Right renal pelvis (tissue), 4 donors: ENCODE measurements at regions not wholly inside any gene's neighbourhood (a gene's known extent, or its start where the extent isn't known, plus 50 kb on each side); places are given as distances from the start of the nearest gene placed in this dataset.
"Not testable (repeated sequence)": the region's sequence is repeated elsewhere in the genome, so short reads cannot be mapped to it uniquely, and the experiment has no call there.

Experiments used
- DNase-seq, 4 donors: peaks; one replicate each; pipeline ENCODE4 v3.0.0-alpha.2; 2013; ENCODE audit warnings: low read depth in 4 of 4, low spot score in 3 of 4, missing footprints in 1 of 4

DNA sequence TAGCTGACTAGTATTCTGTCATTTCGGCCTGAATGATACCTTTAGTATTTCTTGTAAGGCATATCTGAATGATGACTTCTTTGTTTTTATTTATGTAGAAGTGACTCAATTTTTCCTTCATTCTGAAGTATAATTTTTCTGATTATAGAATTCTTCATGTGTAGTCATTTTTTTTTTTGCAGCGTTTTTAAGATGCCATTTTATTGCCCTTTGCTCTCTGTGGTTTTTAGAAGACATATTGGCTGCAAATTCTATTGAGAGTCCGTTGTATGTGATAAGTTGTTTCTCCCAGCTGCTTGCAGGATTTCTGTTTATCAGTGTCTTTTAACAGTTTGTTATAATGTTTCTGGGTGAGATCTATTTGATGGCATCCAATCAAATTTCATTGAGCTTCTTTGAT is 1224.8 kb downstream of the JRKL start:
- DNase-seq = no peak

DNA sequence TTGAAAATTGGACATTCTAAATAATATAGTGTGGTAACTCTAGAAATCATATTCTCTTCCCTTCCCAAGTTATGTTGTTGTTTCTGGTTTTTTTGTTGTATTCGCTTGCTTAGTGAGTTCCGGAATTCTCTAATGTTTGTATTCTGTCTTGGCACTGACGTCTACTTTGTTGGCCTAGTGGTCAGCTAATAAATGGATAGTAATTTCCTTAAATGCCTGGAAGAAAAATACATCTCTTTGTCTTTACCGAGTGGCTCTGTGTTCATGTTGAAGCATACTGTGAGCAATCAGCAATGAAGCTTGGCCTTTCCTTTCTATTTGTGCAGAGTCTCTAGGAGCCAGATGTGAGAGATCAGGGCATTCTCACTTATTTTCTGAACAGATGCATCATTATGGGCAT is 1225.7 kb downstream of the JRKL start:
- no peak for DNase-seq

DNA sequence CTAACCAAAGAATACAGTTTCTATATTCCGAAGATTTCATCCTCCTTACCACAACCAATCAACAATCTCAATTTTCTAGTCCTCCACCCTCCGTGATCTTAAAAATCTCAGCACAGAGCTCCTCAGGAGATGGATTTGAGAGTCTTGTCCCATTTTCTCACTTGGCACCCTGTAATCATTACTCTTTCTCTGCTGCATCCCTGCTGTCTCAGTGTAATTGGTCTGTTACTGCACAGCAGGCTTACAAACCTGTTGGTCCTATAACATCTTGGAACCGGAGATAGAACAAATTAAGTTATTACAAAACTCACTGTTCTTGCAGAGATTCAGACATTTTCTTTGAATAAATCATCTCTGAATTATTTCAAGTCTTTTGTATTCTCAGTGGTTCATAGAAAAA is 1227.2 kb downstream of the JRKL start:
- no peak for DNase-seq

DNA sequence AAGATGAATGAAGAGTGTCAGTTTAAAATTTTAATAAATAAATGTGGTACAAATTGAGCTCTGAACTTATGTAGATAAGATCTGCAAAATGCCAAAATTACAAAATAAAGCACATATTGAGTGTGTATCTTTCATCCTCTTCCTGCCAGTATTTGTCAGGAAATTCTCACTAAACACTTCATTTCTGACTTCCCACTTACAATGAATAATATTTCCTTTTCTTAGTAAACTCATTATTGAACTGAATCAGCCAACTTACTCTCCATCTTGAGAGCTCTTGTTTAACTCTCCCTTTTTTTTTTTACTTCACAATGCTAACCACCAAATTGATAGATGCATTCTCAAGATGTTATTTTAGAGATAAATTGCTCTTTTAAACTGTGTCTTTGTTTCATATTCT is 1230.2 kb downstream of the JRKL start:
- DNase-seq = no peak

DNA sequence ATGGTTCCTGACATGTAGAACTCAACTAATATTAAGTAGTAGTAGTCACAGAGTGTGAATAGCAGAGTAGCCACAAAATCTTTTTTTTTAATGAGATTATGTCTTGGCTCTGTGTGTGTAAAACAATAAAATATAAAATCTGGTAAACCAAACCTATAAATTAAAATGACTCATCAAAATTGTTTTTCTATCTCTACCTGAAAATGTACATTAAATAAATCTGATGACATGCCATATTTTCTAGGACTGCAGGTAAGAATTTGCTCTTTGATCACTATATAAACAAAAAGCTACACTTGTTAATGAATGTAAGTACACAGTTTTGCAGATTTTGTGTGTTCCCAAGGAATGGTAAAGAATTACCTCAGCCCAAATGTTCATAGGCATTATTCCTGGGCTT is 1231.5 kb downstream of the JRKL start:
- DNase-seq = no peak

DNA sequence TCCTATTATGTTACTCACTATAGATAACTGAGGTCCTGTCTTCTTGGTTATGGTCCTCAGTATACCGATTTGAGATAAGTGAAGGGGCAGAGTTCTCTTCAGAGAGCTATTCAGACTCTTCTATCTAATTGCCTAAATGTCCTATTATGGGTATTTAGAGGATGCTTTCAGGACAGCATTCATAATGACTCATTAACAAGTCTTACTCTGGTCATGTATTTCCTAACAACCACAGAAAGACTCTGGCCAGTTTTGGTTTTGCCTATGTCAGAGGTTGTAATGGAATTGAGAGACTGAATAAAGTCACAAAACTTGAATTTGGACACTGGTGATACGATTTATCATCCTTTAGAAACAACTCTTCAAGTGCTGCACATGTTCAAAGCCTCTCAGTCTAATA is 1233.0 kb downstream of the JRKL start:
- no peak for DNase-seq

DNA sequence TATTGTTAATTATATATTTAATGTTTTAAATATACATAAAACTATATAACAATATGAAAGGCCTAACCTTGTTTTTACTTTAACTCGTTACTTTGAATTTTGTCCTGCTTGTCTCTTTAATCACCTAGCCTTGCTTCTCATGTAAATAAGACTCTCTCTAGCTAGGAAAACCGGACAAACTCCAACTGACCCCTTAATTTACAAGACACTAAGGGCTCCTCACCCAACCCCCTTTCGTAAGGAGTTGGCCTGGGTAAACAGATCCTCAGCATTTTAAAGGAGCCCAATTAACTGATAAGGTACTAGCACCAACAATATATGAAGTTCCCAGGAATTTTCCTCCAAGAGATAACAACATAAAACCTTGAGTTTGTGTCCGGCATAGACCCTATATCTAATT is 1246.9 kb downstream of the JRKL start:
- not testable (repeated sequence) for DNase-seq

DNA sequence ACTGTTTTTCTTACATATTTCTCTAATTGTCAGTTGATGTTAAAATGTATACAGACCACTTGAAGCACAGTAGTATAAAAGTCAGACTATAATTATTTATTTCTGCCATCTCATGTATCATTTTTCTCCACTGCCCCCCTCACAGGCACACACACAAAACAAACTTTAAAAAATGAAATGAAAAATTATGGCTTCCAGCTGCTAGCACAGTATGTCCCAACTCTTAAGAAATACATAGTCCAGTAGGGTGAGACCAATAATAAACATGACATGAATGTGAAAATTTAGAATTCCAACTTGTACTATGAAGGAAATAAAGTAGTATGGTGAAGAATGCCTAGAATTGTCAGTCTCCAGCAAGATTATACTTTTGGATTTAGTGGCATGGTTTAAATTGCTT is 1247.9 kb downstream of the JRKL start:
- peak in 1 of 4 donors; percentile 3 for DNase-seq

DNA sequence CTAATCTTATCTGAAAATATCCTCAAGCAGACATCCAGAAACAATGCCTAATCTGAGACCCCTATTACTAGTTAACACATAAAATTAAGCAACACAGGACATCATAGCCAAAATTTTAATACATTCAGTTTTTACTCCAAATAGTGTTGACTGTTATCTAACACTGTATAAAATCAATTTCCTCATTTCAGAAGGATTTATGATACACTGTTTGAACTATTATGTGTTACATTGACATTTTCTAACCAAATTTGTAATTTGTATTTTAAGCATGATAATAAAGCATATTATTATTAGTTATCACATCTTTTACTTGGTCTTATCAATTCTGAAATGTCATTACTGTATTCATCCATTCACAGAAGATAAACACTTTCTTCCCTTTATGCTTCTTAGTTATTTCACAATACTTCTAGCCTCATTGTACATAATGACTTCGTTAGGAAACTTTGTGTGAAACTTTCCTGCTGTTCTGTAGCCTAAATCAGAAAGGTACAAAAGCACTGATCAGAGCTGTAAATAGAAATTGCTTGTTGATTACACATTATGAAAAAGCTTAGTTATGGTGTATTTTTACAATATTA is 1248.9 kb downstream of the JRKL start:
- DNase-seq = no peak

DNA sequence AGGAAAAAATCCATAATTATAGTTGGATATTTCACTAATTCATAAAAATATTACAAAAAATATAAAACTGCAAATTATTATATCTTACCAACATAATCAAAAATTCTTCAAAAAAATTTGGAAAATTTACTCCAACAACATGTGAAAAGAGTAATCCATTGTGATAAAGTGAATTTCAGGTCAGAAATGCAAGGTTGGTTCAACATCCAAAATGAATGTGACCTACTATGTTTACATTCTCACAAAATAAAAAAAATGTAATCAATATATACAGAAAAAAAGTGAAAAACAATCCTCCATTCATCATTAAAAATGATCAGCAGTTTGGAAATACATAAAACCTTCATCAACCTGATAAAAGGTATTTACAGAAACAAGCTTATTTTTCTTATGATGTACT is 1252.2 kb downstream of the JRKL start:
- DNase-seq = no peak

DNA sequence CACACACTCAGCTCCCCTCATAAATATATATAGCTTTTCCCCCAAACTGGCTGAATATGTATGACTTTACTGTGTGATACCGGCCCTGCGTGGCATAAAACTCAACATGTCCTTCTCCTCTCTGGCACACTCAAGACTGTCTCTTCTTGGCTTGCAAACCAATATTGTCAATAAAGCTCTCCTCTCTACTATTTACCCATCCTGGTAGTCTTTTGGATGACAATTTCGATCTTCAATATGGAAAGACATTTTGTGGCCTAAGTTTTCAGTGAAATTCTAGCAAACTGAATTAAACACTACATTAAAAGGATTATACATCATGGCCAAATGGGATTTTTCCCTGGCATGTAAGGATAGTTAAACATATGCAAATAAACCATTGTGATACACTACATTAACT is 1255.9 kb downstream of the JRKL start:
- no peak for DNase-seq

DNA sequence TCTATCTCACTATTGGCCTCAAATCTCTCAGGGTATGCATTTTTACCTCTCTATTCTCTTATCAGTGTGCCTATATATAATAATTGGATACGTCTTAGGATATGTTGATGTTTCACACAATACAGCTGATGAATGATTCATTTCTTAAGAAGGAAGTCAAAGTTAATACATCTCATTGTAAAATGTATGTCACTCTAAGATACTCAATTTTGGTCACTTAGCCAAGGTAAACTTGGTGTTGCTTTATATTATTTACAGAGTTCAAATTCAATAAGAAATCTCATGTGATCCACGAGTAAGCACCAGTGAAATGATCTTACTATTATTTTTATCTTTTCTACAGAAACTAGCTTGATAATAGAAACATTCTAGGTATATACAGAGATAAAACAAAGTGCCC is 1266.5 kb downstream of the JRKL start:
- no peak for DNase-seq

DNA sequence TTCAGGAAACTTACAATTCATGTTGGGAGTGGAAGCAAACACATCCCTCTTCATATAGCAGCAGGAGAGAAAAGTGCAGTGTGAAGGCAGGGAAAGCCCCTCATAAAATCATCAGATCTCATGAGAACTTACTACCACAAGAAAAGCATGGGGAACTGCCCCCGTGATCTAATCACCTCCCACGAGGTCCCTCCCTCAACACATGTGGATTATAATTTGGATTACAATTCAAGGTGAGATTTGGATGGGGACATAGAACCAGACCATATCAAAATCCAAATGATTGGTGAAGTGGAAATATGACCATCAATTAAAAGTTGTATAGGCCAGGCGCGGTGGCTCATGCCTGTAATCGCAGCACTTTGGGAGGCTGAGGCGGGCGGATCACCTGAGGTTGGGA is 1268.0 kb downstream of the JRKL start:
- no peak for DNase-seq

DNA sequence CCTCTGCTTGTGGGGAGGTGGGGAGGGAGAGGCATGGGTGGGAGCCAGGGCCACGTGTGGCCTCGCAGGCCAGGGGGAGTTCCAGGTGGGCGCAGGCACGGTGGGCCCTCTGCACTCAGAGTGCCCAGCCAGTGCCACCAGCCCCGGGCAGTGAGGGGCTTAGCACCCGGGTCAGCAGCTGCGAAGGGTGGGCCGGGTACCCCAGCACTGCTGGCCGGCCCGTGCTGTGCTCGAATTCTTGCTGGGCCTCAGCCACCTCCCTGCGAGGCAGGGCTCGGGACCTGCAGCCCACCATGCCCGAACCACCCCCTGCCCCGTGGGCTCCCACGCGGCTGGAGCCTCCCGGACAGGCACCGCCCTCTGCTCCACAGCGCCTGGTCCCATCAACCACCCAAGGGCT is 1277.2 kb downstream of the JRKL start:
- no peak for DNase-seq

DNA sequence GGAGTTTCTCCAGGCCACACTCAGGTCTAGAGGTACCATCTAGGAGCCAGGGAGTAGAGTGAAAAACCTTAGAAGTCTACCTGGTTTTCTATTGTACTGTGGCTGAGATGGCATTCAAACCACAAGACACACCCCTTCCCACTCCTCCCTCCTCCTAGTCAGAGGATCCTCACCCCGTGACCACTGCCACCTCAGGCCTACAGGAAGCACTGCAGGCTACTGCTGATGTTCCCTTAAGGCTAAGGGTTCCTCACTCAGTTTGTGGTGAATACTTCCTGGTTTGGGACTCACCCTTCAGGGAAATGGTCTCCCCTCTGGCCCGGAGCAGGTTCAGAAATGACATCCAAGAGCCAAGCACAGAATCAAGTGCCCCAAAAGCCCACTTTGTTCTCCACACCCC is 1293.9 kb downstream of the JRKL start:
- no peak for DNase-seq

DNA sequence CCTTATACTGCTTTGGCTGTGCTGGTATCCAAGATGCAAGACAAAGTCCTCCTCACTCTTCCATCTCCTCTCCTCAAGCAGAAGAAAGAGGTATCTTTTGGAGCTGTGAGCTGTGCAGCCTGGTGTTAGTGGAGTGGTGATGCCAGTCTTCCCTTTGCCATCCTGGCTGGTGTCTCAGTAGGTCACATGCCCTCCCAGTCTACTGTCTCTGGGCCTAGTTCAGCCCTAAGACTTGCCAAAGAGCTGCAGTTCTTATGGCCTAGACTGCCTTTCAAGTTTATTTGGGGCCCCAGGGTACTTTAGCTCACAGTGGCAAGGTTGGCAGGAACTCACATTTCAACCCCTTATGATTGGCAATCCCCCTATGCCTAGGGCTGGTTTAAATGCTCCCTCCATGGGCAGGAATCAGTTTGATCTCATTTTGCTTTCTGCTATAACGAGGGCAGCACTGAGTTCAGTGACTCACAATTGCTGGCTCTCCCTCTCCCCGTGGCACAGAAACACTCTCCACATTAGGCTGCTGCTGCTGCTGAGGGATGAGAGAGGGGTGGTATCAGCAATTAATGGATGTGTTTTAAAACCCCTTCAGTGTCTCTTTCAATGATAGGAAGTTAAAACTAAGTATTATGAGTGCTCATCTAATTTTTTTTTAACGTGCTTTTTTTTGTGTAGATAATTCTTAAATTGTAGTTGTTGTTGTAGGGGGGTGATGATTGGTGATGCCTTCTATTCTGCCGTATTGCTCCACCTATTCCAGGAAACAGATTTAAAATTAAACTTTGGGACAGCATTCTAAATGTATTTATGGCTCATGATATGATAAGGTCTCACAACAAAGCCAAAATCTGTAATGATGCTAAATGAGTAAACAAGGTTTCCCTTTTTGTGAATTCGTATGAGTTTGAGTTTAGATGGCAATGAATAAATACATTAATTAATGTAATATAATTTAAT is 1295.0 kb downstream of the JRKL start:
- no peak for DNase-seq

DNA sequence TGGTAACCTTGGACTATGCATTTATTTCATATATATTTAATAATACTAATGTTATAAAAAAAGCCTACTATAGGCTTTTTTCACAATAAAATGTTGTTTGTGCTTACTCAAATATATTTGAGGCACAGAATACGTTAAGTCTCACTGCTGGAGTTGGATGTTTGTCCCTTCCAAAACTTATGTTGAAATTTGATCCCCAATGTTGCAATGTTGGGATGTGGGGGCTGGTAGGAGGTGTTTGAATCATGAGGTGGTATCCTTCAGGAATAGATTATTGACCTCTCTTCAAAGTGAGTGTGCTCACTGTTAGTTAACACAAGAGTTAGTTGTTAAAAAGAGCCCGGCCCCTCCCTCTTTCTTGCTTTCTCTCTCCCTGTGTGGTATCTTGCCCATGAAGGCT is 1295.9 kb downstream of the JRKL start:
- no peak for DNase-seq

DNA sequence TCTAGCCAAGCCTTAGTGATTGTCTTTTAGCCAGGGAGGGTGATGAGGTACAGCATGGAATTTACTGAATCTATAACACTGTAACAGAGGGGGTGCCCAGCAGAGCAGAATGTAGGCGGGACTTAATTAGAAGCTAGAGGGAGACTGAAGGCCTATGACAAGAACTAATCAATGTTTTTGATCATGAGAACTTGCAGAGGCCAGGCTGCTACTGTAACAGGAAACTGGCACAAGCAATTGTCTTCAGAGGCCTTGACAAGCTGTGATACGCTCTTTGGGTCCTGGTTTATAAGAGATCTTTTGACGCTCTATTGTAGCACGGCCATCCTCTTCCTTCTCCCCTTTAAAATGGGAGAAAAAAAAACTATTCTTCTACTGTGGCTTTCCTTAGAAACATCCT is 1297.3 kb downstream of the JRKL start:
- DNase-seq = no peak

DNA sequence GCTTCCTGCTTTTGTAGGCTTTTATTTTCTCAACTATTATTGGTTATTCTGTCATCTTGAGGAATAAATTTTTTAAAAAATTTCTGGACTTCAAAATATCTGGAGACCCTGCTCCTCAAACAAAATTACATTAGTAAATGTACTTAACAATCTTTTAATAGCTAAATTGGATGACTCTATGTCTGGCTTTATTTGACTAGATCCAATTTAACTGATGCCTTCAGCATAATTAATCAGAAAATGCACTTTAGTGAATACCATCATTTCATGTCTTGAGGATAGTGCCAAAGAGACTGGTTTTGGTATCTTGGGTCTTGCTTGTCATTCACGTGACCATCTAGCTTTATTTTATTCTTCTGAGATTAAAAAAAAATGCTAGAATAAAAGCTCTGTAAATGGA is 1301.2 kb downstream of the JRKL start:
- DNase-seq = no peak

DNA sequence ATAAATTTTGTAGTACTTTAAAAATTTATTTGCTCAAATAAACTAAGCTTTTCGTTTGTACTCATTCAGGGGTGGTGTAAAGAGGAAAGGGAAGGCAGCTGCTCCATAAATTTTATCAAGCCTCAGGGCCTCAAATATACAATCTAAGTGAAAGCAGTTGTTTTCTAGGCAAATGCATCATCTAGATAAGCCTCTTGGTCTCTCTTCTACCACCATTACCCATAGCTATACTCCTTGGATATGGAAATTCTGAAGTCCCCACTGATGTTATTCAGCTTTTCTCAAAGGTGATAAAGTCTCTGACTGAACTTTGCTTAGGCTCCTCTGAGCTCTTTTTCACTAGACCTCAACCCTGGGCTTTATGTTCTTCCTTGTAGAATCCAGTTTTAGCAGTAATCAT is 1313.1 kb downstream of the JRKL start:
- DNase-seq = no peak

DNA sequence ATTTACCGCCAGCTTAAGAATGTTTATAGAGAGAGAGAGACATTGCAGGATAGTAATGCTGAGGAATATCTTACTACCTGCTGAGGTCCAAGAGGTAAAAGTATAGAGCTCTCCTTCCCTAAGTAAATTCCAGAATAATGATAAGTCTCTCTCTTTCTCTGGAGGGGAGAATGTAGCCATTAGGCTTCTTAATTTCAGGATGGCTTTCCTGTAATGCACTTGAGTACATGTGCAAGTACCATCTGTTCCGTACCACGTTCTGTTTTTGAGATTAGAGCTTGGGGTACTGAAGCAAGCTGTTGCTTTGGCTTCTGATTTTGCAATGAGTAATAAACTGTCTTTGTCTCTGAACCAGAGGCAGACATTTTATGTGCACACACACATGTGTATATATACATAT is 1314.0 kb downstream of the JRKL start:
- DNase-seq = no peak

DNA sequence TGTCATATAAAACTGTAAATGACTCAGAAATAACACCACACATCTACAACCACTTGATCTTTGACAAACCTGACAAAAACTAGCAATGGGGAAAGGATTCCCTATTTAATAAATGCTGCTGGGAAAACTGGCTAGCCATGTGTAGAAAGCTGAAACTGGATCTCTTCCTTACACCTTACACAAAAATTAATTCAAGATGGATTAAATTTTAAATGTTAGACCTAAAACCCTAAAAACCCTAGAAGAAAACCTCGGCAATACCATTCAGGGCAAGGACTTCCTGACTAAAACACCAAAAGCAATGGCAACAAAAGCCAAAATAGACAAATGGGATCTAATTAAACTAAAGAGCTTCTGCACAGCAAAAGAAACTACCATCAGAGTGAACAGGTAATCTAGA is 1315.3 kb upstream of the CNTN5 start:
- not testable (repeated sequence) for DNase-seq
